OCI-LY7 (cell line): ENCODE measurements at regions not wholly inside any gene's neighbourhood (a gene's known extent, or its start where the extent isn't known, plus 50 kb on each side); places are given as distances from the start of the nearest gene placed in this dataset.

Experiments used
- EZH2phosphoT487 ChIP-seq: fragments of 200-600 bp; sonication (generic); IDR thresholded peaks from 2 replicates; pipeline ENCODE4 v1.6.1; 2018; ENCODE audit warnings: low read depth, borderline replicate concordance, mild to moderate bottlenecking, mixed run types, antibody characterized with exemption, low read length, moderate library complexity, mixed read lengths
- TF ChIP-seq, protein P1 (sequence below): fragments of 200-600 bp; sonication (generic); conservative IDR thresholded peaks from 2 replicates; pipeline ENCODE4 v1.5.1; 2014; ENCODE audit warnings: mild to moderate bottlenecking, antibody characterized with exemption, low read length, moderate library complexity, mixed read lengths

GRCh38 chr10:22821501-22821900 is 106.4 kb upstream of the ARMC3 start:
- TF ChIP-seq, protein P1, sequence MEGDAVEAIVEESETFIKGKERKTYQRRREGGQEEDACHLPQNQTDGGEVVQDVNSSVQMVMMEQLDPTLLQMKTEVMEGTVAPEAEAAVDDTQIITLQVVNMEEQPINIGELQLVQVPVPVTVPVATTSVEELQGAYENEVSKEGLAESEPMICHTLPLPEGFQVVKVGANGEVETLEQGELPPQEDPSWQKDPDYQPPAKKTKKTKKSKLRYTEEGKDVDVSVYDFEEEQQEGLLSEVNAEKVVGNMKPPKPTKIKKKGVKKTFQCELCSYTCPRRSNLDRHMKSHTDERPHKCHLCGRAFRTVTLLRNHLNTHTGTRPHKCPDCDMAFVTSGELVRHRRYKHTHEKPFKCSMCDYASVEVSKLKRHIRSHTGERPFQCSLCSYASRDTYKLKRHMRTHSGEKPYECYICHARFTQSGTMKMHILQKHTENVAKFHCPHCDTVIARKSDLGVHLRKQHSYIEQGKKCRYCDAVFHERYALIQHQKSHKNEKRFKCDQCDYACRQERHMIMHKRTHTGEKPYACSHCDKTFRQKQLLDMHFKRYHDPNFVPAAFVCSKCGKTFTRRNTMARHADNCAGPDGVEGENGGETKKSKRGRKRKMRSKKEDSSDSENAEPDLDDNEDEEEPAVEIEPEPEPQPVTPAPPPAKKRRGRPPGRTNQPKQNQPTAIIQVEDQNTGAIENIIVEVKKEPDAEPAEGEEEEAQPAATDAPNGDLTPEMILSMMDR, result no peak
- no peak for TF ChIP-seq EZH2phosphoT487
